HG02678 (cell line): ENCODE measurements at regions not wholly inside any gene's neighbourhood (a gene's known extent, or its start where the extent isn't known, plus 50 kb on each side); places are given as distances from the start of the nearest gene placed in this dataset.

Experiments
- ATAC-seq: cut with Tn5 transposase; IDR thresholded peaks from one replicate; pipeline ENCODE4 v1.9.1; 2021; ENCODE audit warnings: mild to moderate bottlenecking, moderate library complexity; ENCODE audit not compliant: unreplicated experiment

GRCh38 chr11:92317222-92317621 is 92.6 kb downstream of the FAT3 start:
- ATAC-seq = no peak

- ATAC-seq = no peak
Measured at GRCh38 chr11:92317721-92318120, 93.1 kb downstream of the FAT3 start.

GRCh38 chr11:92322225-92322624 is 97.6 kb downstream of the FAT3 start:
- no peak for ATAC-seq

GRCh38 chr11:92324890-92325289 is 100.3 kb downstream of the FAT3 start:
- no peak for ATAC-seq

- ATAC-seq = no peak
Measured at GRCh38 chr11:92325416-92325815, 100.8 kb downstream of the FAT3 start.

- ATAC-seq = no peak
Measured at GRCh38 chr11:92329137-92329536, 104.5 kb downstream of the FAT3 start.

GRCh38 chr11:92329646-92330045 is 105.0 kb downstream of the FAT3 start:
- ATAC-seq = no peak

GRCh38 chr11:92330114-92330513 is 105.5 kb downstream of the FAT3 start:
- ATAC-seq = no peak

GRCh38 chr11:92332986-92333385 is 108.4 kb downstream of the FAT3 start:
- no peak for ATAC-seq

- ATAC-seq = no peak
Measured at GRCh38 chr11:92340839-92341238, 116.2 kb downstream of the FAT3 start.

- no peak for ATAC-seq
Measured at GRCh38 chr11:92342034-92342720, 117.6 kb downstream of the FAT3 start.

- no peak for ATAC-seq
Measured at GRCh38 chr11:92342886-92343285, 118.3 kb downstream of the FAT3 start.

- ATAC-seq = no peak
Measured at GRCh38 chr11:92346220-92346619, 121.6 kb downstream of the FAT3 start.

GRCh38 chr11:92347454-92347853 is 122.8 kb downstream of the FAT3 start:
- no peak for ATAC-seq

- no peak for ATAC-seq
Measured at GRCh38 chr11:92349486-92350156, 125.0 kb downstream of the FAT3 start.

GRCh38 chr11:92357344-92357743 is 132.7 kb downstream of the FAT3 start:
- ATAC-seq = no peak

GRCh38 chr11:92357841-92358240 is 133.2 kb downstream of the FAT3 start:
- no peak for ATAC-seq

GRCh38 chr11:92361551-92361950 is 136.9 kb downstream of the FAT3 start:
- ATAC-seq = no peak

- no peak for ATAC-seq
Measured at GRCh38 chr11:92362989-92363388, 138.4 kb downstream of the FAT3 start.

GRCh38 chr11:92364177-92364576 is 139.6 kb downstream of the FAT3 start:
- ATAC-seq = no peak

- ATAC-seq = no peak
Measured at GRCh38 chr11:92376146-92376599, 151.6 kb downstream of the FAT3 start.

GRCh38 chr11:92376680-92377079 is 152.1 kb downstream of the FAT3 start:
- no peak for ATAC-seq

GRCh38 chr11:92380882-92381281 is 156.3 kb downstream of the FAT3 start:
- no peak for ATAC-seq
